ENCODE measurements at regions not wholly inside any gene's neighbourhood (a gene's known extent, or its start where the extent isn't known, plus 50 kb on each side); places are given as distances from the start of the nearest gene placed in this dataset.

- TF ChIP-seq POLR2A (IDR thresholded peaks at IDR 0.05), result no peak
- no peak for TF ChIP-seq CTCF (IDR thresholded peaks at IDR 0.05 in 8 of 11, conservative IDR thresholded peaks at IDR 0.05 in 3 of 11)
- no peak for TF ChIP-seq POLR2AphosphoS5 (IDR thresholded peaks at IDR 0.05)
These were observed 92.4 kb downstream of the SAMD9 start for GRCh38 chr7:93025389-93025788.
